ENCODE measurements at regions not wholly inside any gene's neighbourhood (a gene's known extent, or its start where the extent isn't known, plus 50 kb on each side); places are given as distances from the start of the nearest gene placed in this dataset.

DNA sequence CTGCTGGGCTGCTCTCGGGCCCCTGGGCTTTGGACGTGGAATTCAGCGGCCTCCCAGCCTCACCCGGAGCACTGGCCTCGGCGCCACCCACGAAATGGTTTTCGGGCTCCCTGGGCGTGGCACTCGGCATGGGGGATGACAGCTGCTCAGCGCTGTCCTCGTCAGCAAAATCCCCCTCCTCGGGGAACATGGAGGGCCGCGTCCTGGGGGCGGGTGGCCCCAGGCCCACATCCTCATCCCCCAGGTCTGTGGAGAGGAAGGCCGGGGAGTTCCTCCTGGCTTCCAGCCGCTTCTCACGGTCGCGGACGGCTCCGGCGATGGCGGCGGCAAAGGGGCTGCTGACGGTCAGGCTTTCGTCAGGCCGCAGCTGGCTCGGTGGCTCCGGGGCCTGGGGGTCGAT lies 88.4 kb downstream of the CTTN start:
- ATAC-seq: no peak

DNA sequence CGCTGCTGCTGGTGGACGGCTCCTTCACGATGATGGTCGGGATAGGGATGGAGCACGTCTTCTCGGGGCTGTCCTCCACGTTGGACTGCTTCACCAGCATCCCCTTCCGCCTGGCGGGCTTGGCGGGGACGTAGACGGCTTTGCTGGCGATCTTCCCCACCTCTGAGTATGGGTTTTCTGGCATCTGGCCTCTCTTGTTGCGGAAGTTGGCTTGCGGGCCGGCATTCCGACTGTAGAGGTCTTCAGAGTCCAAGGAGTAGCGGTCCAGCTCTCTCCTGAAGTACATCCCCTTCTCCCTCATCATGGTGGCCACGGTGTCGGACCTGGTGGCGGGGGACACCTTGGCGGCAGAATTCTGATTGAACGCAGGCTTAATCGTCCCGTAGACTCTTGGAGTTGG lies 88.8 kb downstream of the CTTN start:
- DNase-seq (no peak), ATAC-seq (no peak)
- intact Hi-C loops (cut with DNase I, micrococcal nuclease): no loop called here

More for the DNA sequence above, 88.4 kb downstream of the CTTN start:
- intact Hi-C loops (cut with DNase I, micrococcal nuclease): no loop called here
- no peak for DNase-seq

DNA sequence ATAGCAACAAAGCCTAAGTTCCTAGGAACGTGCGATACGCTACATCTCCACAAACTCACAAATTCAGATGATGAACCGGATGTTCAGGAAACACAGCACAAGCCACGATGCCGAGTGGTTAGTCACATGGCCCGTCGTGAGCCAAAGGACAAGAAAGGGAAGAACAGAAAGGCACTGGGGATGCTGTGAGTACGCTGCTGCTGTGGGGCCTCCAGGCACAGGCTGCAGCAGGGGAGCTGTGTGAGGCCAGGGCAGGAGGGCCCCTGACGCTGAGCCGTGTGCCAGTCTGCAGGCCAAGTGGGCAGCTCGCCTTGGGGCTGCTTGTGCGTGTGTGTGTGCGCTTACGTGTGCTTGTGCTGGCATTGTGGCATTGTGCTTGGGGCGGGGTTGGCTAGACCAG lies 89.4 kb downstream of the CTTN start:
- ATAC-seq (no peak), DNase-seq (no peak)
- intact Hi-C loops (cut with DNase I, micrococcal nuclease): no loop called here

DNA sequence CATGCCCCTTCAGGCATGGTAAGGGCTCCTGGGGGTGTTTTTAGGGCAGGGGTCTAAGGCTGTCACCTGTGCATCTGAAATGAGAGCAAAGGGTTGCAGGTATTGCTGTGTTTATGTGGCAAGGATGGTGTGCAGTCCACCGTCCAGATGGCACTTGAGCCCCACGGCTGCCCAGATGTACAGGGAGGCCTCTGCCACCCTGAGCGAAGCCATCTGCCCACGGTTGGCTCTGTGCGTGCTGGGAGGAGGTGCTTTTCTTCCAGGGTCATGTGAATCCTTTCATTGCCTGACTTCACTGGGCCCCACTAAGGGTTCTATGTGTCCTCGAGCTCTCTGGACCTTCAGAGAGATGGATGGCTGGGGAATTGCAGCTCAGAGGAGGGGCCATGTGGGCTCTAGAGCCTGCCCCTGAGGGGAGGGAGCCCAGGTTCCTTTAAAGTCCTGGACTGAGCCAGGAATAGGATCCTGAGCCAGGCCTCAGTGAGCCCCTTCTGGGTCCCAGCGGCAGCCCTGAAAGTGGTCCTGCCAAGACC lies 89.9 kb downstream of the CTTN start:
- ATAC-seq: no peak
- DNase-seq: no peak
- intact Hi-C loops (cut with DNase I, micrococcal nuclease): no loop called here

DNA sequence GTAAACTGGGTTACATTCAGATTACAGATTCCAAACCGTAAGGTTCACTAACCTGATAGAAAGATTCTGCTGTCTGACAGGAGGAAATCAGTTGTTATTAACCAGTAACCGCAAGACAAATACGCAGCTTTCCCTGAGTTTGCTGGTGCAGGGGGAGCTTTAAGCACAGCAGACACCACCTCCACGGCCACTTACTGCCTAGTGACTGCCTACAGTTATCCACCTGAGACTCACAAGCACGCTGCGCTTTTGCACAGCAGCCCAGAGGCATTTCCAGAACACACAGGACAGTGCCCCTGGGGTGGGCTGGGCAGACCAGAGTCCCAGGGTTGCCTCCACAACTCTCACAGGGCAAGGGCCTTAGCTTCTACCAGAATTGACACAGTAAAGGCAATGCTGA lies 90.9 kb downstream of the CTTN start:
- ATAC-seq (no peak), DNase-seq (no peak)
- intact Hi-C loops (cut with DNase I, micrococcal nuclease): no loop called here

DNA sequence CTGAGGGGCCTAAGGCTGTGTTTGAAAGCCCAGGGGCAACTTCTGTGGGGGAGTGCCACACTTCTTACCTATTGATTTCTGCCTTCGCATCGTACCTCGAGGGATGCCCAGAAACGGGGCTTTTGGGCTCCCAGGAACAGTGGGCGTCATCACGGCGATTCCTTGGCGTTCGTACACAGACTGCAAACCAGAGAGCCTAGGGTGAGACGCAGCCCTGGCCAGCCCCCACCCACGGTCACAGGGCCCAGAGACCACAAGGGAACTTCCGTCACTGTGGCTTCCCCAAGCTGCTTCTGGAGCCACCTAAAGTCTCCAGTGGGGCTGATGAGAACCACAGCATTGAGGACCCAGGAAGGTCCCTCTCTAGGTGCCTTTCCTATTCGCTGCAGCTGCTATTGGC lies 91.9 kb downstream of the CTTN start:
- no peak for DNase-seq
- no peak for ATAC-seq
- intact Hi-C loops (cut with DNase I, micrococcal nuclease): no loop called here

DNA sequence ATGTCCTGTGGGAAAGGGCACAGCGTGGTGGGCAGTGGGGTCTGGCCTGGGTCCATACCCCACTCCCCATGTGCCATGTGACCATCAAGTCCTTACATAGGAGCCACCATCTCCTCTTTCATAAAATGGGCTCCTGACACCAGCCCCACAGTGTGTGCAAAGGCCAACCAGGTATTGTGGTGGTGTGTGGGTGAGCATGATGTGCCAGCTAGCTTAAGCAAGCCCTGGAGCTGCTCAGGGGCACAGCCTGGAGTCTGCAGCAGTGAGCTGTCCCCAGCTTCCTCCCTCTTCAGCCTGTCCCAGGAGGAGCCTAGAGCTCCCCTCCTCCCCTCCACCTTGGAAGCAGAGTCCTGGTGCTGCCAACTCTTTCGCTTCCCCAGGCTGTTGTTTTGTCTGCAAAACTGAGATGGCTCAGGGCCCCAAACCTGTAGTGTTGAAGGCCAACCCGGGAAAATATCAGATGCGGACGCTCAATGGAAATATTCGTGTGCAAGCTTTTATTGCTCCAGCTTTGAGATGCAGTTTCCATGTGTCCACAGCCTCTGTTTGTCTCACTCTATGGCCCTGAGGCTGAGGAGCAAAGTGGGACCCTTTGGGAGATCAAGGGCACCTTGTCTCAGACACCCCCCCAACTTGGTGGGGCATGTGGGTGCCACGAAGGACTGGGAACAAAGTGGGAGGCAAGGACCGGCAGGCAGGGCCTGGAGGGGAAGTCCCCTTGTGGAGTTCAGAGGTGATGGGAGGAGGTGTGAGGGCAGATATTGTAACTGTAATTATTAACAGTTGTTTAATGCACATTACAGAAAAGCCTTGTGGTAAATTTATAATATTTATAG lies 92.6 kb downstream of the CTTN start:
- no peak for DNase-seq
- intact Hi-C loops (cut with DNase I, micrococcal nuclease): no loop called here
- ATAC-seq: no peak

DNA sequence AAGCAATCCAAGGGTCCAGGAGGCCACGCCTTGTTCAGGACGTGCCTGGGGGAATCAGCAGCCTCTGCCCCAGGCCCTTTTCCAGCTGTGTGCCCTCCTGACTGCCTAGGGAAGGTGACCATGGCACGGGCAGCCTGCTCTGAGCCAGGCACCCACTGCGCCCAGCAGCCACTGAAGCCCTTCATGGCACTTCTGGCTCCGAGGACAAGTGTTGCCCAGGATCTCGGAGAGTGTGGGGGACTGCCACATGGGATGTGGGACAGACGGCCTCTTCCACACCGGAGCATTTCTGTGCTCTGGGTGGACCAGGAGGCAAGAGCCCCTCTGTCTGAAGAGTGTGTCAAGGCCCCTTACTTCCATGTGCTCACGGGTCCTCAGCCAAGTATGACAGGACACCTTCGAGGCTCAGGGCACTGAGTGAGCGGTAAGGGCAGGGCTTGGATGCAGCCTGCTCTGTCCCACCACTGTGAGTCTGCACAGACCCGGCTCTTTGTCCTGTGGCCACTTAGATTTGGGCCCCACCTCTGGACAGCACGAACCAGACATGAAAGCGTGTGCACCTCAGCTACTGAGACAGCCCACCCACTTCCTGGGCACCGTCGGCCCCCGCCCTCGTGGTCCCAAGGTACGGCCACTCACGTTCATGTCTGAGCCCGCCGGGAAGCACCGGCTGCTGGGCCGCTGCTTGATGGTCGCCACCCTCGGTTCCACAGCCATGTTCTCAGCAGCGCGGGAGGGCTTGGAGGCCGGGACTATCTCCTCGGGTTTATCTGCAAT lies 93.6 kb downstream of the CTTN start:
- DNase-seq (peak in 1 of 2 donors; percentile 15), ATAC-seq (no peak)
- intact Hi-C loops (cut with DNase I, micrococcal nuclease): no loop called here

DNA sequence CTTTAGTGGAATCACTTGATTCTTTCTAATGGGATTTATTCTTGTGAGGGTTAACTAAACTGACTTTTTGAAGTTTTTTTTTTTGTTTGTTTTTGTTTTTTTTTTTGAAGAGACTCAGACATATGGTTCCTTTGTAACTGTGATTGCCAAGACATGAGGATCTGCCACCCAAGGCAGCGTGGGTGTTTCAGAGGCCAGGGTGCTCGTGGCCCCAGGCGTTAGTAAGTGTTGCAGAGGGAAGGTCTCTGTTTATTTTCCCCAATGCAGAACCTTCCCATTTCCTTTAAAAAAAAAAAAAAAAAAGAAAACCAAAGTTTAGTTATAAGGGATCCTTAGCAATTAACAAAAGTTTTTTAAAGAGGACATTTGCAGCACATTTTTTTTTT lies 94.8 kb downstream of the CTTN start:
- no peak for DNase-seq
- intact Hi-C loops (cut with DNase I, micrococcal nuclease): no loop called here
- no peak for ATAC-seq

DNA sequence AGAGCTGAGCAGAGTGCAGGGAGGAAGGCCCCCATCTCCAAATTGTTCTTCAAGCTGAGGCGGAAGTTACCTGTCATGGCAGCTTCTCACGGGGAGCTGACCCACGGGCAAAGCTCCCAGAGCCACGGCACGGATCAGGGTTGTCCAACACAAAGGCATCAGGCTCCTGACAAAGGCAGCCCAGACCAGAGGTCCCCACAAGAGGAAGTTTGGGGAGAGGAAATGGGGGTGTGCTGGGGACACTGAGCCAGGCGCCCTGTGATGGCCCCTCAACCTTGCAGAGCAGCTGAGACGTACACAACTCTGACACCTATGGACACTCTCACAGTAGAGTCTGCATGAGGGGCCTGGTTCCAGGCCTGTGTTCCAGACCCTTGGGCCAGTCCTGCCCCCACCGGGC lies 95.6 kb downstream of the CTTN start:
- intact Hi-C loops (cut with DNase I, micrococcal nuclease): no loop called here
- ATAC-seq: no peak
- no peak for DNase-seq

DNA sequence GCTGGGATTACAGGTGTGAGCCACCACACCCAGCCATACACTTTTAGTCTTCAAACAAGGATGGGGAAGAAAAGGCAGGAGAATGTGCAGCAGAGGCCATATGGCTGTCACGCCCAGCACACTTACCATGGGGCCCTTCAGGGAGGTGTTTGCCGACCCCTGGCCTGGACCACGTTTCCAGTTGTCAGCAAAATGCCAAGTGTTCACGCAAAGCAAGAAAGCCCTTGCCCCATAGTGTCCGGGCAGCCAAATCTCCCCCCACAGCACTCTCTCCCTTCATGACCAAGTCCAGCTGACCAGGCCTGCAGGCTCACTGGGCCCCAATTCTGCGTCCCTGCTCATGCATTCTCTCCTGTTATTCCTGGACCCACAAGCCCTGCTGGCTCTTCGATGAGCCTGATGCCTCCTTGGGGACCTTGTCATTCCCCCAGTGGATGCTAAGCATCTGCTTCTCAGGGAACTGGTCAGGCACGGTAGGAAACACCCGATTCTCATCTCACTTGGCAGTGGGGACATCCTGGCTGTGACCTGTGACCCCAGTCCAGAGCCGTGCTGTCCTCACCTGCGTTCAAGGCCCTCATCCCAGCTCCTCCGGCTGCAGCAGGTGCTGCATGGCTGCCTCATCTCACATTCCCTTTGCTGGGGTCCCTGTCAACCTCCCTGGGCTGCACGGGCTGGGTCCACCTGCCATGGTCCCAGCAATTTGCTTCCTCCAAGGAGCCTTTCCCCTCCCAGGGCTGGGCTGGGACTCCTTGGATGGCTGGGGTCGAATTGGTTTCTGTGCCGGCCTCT lies 96.4 kb downstream of the CTTN start:
- intact Hi-C loops (cut with DNase I, micrococcal nuclease): no loop called here
- ATAC-seq: no peak
- no peak for DNase-seq

DNA sequence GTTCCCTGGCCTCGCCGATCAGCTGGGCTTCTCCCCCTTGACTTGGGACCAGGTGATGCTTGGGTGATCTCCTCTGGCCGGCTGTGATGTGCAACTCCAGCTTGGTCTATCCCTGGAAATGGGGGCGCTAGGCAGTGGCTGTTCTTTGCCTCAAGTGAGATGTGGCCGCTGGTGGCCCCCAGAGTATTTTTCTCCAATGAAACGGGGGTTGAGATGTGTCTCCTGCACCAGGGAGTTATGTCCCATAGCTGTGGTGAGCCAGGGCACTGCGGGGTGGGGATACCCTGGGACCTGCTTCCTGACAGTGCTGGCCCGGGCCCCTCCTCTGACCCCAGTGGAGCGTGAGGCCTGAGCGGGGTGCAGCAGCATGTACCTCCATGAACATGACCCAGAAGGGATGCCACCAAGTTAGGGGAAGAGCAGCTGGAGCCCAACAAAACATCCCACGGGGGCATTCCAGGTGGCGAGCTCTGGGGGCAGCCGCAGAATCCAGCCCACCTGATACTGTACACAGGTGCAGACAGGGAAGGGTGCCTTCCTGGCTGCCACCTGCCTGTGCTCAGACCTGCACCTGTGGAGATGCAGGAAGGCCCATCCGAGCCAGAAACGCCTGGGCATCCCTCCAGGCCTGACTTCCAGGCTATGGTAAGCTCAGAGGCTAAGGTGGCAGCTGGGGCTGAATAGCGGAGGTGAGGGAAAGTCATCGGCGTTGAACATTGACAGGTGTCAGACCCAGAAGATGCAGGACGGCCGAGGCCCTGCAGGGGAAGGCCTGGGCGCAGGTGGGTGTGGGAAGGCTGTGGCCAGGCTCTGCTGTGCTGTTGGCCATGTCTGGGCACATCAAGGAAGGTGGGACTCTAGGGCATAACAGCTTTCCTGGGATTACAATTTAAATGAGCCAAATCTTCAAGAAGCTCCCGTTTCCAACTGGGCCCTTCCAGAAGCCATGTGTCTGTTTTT lies 97.3 kb downstream of the CTTN start:
- DNase-seq (no peak), ATAC-seq (no peak)
- intact Hi-C loops (cut with DNase I, micrococcal nuclease): no loop called here

DNA sequence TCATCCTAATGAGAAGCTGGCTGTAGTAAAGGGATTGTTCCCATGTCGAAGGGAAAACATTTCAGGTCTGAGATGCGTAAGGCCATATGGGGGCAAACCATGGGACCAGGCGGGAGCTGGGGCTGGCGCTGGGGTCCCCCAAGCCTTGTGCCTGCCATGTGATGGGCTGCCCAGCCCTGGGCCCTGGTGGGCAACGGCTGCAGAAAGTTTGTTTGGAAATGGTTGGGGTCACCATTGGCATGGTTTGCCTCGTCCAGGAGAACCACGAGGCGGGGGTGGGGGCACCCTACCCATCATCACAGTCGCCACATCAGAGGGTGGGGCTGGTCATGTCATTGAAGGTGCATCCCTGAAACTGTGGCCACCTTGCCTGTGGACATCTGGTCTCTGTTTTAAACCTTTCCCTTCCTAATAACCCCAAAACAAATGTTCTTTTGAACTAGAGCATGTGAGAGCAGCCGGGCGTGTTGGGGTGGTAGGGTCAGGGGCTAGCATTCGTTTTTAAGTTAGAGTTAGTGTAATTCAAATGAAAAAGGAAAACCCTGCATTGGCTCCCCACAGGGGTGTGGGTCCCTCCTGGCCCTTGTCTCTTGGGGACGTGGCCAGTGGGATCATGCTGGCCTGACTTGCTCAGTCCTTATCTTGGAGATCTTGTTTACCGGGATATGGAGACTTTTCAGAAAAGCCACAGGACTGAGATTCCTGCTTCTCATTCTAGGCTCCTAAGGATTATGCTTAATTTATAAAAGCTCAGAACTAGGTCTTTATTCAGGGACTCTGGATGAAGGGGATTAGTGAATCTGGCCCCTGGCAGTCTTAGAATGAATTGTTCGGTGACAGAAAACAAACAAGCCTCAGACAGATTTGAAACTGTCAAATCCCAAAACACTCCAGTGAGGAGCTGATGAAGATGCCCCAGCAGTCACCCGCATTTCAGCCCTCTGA lies 98.5 kb downstream of the CTTN start:
- no peak for DNase-seq
- intact Hi-C loops (cut with DNase I, micrococcal nuclease): no loop called here
- no peak for ATAC-seq

DNA sequence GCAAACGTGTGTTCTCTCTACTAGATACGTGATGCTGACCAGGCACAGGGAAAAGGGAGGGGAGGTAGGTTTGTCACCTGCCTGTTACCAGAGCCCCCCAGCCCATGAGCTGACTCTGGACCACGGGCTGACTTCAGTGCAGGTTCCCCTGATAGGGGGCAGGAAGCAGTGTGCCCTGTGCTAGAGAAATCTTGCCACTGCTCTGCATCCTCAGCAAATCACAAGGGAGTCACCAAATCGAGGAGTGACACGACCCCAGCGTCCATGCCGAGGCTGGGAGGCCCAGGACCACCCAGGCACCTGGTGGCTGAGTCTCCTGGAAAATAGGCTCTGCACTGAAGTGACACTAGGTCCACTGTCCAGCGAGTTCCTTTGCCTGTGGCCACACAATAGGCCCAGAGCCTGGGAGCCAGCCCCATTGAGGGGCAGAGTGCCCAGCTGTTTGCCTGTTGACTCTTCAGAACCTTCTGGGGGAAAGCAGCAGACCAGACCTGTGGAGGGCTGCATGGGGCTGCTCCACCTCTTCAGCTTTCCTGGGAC lies 99.3 kb downstream of the CTTN start:
- no peak for DNase-seq
- ATAC-seq: no peak
- intact Hi-C loops (cut with DNase I, micrococcal nuclease): no loop called here

DNA sequence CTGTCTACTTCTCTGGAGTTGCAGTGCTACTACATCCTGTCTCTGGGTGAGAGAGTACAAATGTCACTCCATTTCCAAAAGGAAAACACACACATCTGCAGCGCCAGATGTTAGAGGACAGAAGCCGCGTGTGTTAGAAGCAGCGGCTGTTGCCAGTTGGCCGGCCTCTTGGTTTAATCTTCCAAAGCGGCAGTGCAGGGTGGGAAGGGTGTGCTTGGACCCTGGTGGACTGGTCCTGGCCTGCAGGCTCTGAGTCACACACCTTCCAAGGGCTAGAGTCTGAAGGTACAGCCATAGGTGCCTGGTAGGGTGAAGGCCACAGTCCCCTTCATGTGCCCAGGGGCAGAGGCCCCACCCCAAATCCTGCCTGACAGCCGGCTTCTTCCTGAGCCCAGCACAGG lies 99.8 kb downstream of the CTTN start:
- DNase-seq (no peak), ATAC-seq (no peak)
- intact Hi-C loops (cut with DNase I, micrococcal nuclease): no loop called here

DNA sequence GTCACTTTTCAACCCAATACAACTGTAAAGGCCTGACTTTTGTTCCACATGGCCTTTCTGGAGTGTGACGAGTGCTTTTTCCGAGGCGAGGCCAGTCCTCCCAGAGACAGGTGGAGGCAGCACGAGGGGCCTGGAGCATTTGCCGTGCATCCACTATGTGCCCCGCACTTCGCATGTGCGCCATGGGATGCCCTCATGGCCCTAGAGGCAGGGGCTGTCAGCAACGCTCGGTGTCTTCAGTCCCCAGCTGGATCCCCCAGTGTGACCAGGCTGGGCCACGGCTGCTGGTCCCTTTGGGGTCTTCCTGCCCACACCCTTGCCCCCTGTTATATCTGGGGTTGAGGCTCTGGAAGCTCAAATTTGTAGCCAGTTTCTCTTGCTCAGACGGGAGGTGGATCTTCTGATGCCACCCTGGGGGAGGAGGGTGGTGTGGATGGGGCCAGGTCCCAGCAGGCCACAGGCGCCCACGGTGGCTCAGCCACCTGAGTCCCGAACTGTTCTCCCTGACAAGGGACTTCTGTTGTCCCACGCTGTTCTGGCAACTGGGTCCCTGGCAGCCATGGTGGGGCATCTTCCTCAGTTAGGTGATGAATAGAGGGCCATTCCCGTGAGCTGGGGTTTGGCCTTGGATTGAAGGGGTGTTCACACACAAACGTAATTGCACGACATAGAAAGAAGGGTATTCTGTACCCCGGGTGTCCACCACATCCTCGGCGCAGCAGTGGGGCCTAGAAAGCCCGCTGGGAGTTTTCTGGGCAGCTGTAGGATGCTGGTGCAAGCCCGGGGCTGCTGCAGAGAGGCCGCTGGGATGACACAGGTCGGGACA lies 100.9 kb downstream of the CTTN start:
- no peak for ATAC-seq
- intact Hi-C loops (cut with DNase I, micrococcal nuclease): no loop called here
- DNase-seq: no peak

Measured in left colon (tissue), 2 donors.